Neural cell (in vitro differentiated cells): ENCODE measurements at regions not wholly inside any gene's neighbourhood (a gene's known extent, or its start where the extent isn't known, plus 50 kb on each side); places are given as distances from the start of the nearest gene placed in this dataset.

ENCODE experiments used
- H2AFZ ChIP-seq: fragments of 200-600, 300-800 bp; sonication (generic), shearing (Covaris generic); 2 replicates; pipeline ENCODE4 v1.6.0; 2014; ENCODE audit warnings: low read depth, mild to moderate bottlenecking, antibody characterized with exemption, low read length, moderate library complexity
- H3F3A ChIP-seq: fragments of 200-600 bp; shearing (Covaris generic); 2 replicates; pipeline ENCODE4 v1.6.1; 2016; ENCODE audit warnings: mild to moderate bottlenecking, moderate library complexity, mixed read lengths, antibody characterized with exemption, low read length; ENCODE audit not compliant: insufficient read depth, poor library complexity, severe bottlenecking
- H3K27ac ChIP-seq: fragments of 200-600, 300-800 bp; sonication (generic), shearing (Covaris generic); 2 replicates; pipeline ENCODE4 v1.5.1; 2014; ENCODE audit warnings: mild to moderate bottlenecking, low read length, moderate library complexity
- H3K27me3 ChIP-seq: fragments of 300-800, 200-600 bp; sonication (generic), shearing (Covaris generic); 2 replicates; pipeline ENCODE4 v1.6.0; 2014; ENCODE audit warnings: mild to moderate bottlenecking, low read depth, low read length, moderate library complexity; ENCODE audit not compliant: insufficient read depth
- H3K36me3 ChIP-seq: fragments of 300-800, 200-600 bp; sonication (generic), shearing (Covaris generic); 2 replicates; pipeline ENCODE4 v1.5.1; 2014; ENCODE audit warnings: mild to moderate bottlenecking, antibody characterized with exemption, low read length, moderate library complexity; ENCODE audit not compliant: insufficient read depth
- H3K4me2 ChIP-seq: fragments of 300-800, 200-600 bp; sonication (generic), shearing (Covaris generic); 2 replicates; pipeline ENCODE4 v1.6.0; 2014; ENCODE audit warnings: mild to moderate bottlenecking, low read length
- H3K4me3 ChIP-seq: fragments of 300-800, 200-600 bp; sonication (generic), shearing (Covaris generic); 2 replicates; pipeline ENCODE4 v1.5.1; 2014; ENCODE audit warnings: mild to moderate bottlenecking, low read length, moderate library complexity
- H3K79me2 ChIP-seq: fragments of 200-600 bp; shearing (Covaris generic); replicated peaks from 2 replicates; pipeline ENCODE4 v1.6.0; 2014; ENCODE audit warnings: mild to moderate bottlenecking, low read length, moderate library complexity; ENCODE audit not compliant: insufficient read depth
- H3K9ac ChIP-seq: fragments of 300-800, 200-600 bp; sonication (generic), shearing (Covaris generic); 2 replicates; pipeline ENCODE4 v1.6.1; 2016; ENCODE audit warnings: mild to moderate bottlenecking, low read length, mixed read lengths
- H3K9me2 ChIP-seq: fragments of 200-600 bp; shearing (Covaris generic); 2 replicates; pipeline ENCODE4 v1.6.1; 2016; ENCODE audit warnings: mild to moderate bottlenecking, low read length, mixed read lengths; ENCODE audit not compliant: insufficient read depth
- H3K9me3 ChIP-seq: fragments of 200-600, 300-800 bp; sonication (generic), shearing (Covaris generic); 2 replicates; pipeline ENCODE4 v1.6.1; 2016; ENCODE audit warnings: mild to moderate bottlenecking, mixed run types, low read length, moderate library complexity, mixed read lengths
- H4K20me1 ChIP-seq: fragments of 200-600 bp; shearing (Covaris generic); 2 replicates; pipeline ENCODE4 v1.6.1; 2016; ENCODE audit warnings: mild to moderate bottlenecking, mixed run types; ENCODE audit not compliant: insufficient read depth
- CTCF ChIP-seq: fragments of 450-650 bp; IDR thresholded peaks from 2 replicates; pipeline ENCODE4 v1.5.1; 2014; ENCODE audit warnings: antibody characterized with exemption, mild to moderate bottlenecking, moderate library complexity; ENCODE audit not compliant: poor library complexity, severe bottlenecking
- EP300 ChIP-seq: fragments of 450-650 bp; conservative IDR thresholded peaks from 2 replicates; pipeline ENCODE4 v1.6.1; 2014; ENCODE audit warnings: antibody characterized with exemption, mild to moderate bottlenecking, moderate library complexity; ENCODE audit not compliant: poor library complexity, severe bottlenecking
- EZH2 ChIP-seq: fragments of 200-600, 300-800 bp; shearing (Covaris generic), sonication (generic); IDR thresholded peaks from 2 replicates; pipeline ENCODE4 v1.6.1; 2014; ENCODE audit warnings: antibody characterized with exemption, low read length, borderline replicate concordance, mild to moderate bottlenecking; ENCODE audit not compliant: insufficient read depth, poor library complexity, severe bottlenecking
- MXI1 ChIP-seq: fragments of 450-650 bp; conservative IDR thresholded peaks from 2 replicates; pipeline ENCODE4 v1.6.1; 2014; ENCODE audit warnings: antibody characterized with exemption, mild to moderate bottlenecking; ENCODE audit not compliant: poor library complexity, severe bottlenecking
- POLR2AphosphoS5 ChIP-seq: IDR thresholded peaks from 2 replicates; pipeline ENCODE4 v1.6.1; 2012
- RAD21 ChIP-seq: fragments of 450-650 bp; conservative IDR thresholded peaks from 2 replicates; pipeline ENCODE4 v1.6.1; 2014; ENCODE audit warnings: antibody characterized with exemption, mild to moderate bottlenecking, moderate library complexity
- REST ChIP-seq: IDR thresholded peaks from 2 replicates; pipeline ENCODE4 v1.6.1; 2012; ENCODE audit warnings: borderline replicate concordance
- SMC3 ChIP-seq: fragments of 450-650 bp; conservative IDR thresholded peaks from 2 replicates; pipeline ENCODE4 v1.6.1; 2014; ENCODE audit warnings: antibody characterized with exemption, mild to moderate bottlenecking, moderate library complexity; ENCODE audit not compliant: poor library complexity
- TAF1 ChIP-seq: IDR thresholded peaks from 2 replicates; pipeline ENCODE4 v1.6.1; 2012; ENCODE audit warnings: low read depth

- TF ChIP-seq TAF1: no peak
- no peak for TF ChIP-seq MXI1
- no peak for TF ChIP-seq REST
- TF ChIP-seq RAD21: no peak
- no peak for TF ChIP-seq POLR2AphosphoS5
- TF ChIP-seq SMC3: no peak
- no peak for TF ChIP-seq EZH2
- TF ChIP-seq CTCF: no peak
- no peak for TF ChIP-seq EP300
- no peaks in the 10 kb centered on the region for H3K9me3 ChIP-seq
- H3K9ac ChIP-seq: no peak overlapping the region
- no peaks in the 10 kb centered on the region for H3F3A ChIP-seq
- H3K27me3 ChIP-seq: no peaks in the 10 kb centered on the region
- no peak overlapping the region for H3K27ac ChIP-seq
- H3K4me2 ChIP-seq: no peak overlapping the region
- H3K36me3 ChIP-seq: no peaks in the 10 kb centered on the region
- no peak overlapping the region for H2AFZ ChIP-seq
- no peaks in the 10 kb centered on the region for H4K20me1 ChIP-seq
- no peaks in the 10 kb centered on the region for H3K9me2 ChIP-seq
- H3K79me2 ChIP-seq: no peaks in the 10 kb centered on the region
- H3K4me3 ChIP-seq: no peak overlapping the region
Measured at GRCh38 chr6:154617175-154617574, 106.7 kb upstream of the CNKSR3 start.

- no peak overlapping the region for H3K4me2 ChIP-seq
- no peak overlapping the region for H2AFZ ChIP-seq
- H3F3A ChIP-seq: no peaks in the 10 kb centered on the region
- H3K79me2 ChIP-seq: no peaks in the 10 kb centered on the region
- H3K9me2 ChIP-seq: no peaks in the 10 kb centered on the region
- H3K27ac ChIP-seq: no peak overlapping the region
- TF ChIP-seq TAF1 (no peak), EZH2 (no peak), MXI1 (no peak), RAD21 (no peak), EP300 (no peak), REST (no peak), CTCF (no peak), SMC3 (no peak), POLR2AphosphoS5 (no peak)
- H3K9me3 ChIP-seq: no peaks in the 10 kb centered on the region
- no peaks in the 10 kb centered on the region for H4K20me1 ChIP-seq
- no peaks in the 10 kb centered on the region for H3K36me3 ChIP-seq
- no peak overlapping the region for H3K9ac ChIP-seq
- no peaks in the 10 kb centered on the region for H3K27me3 ChIP-seq
- H3K4me3 ChIP-seq: no peak overlapping the region
Measured at GRCh38 chr6:154619146-154619545, 108.7 kb upstream of the CNKSR3 start.
